ENCODE measurements at regions not wholly inside any gene's neighbourhood (a gene's known extent, or its start where the extent isn't known, plus 50 kb on each side); places are given as distances from the start of the nearest gene placed in this dataset.

GRCh38 chr11:101401245-101401644 is 182.6 kb downstream of the TRPC6 start:
- H2AFZ ChIP-seq (ENCODE audit: insufficient read depth, low read depth, low read length, poor library complexity, severe bottlenecking): no peak overlapping the region
- H3K27me3 Mint-ChIP-seq (ENCODE audit: low read depth in 3 of 3): peaks cover 0 to 2% (median 0%) of the 10 kb centered on the region in 3 donors
- no peak overlapping the region for H3K4me3 ChIP-seq (replicated peaks in 1 of 3; ENCODE audit: low read depth in 2 of 3, low read length in 3 of 3)
- intact Hi-C loops (cut with micrococcal nuclease): no loop called here
- H3K36me3 ChIP-seq (replicated peaks in 1 of 2; ENCODE audit: control insufficient read depth in 1 of 2, insufficient read depth in 2 of 2, low read length in 2 of 2): no peaks in the 10 kb centered on the region
- H3K79me2 ChIP-seq (ENCODE audit: insufficient read depth, low read length): no peaks in the 10 kb centered on the region
- H3K27ac Mint-ChIP-seq: no peak overlapping the region
- no peaks in the 10 kb centered on the region for H3K4me1 Mint-ChIP-seq
- H3K27ac ChIP-seq (ENCODE audit: low read depth in 1 of 2, low read length in 2 of 2): no peak overlapping the region
- H3K9me3 Mint-ChIP-seq: peaks cover 0 to 8% (median 3%) of the 10 kb centered on the region in 7 donors
- no peaks in the 10 kb centered on the region for H3K27me3 ChIP-seq (ENCODE audit: control insufficient read depth in 2 of 2, insufficient read depth in 2 of 2, low read length in 2 of 2)
- DNase-seq: no peak
- no peaks in the 10 kb centered on the region for H3K36me3 Mint-ChIP-seq
- TF ChIP-seq CTCF (IDR thresholded peaks at IDR 0.05): no peak
- no peak overlapping the region for H3K4me3 Mint-ChIP-seq
- no peak overlapping the region for H3K9ac ChIP-seq (ENCODE audit: insufficient read depth, low read length, poor library complexity, severe bottlenecking)
- WGBS (ENCODE audit: insufficient coverage): no CpG with 5 or more reads among the region's 2 CpGs
- no peaks in the 10 kb centered on the region for H3K4me1 ChIP-seq (ENCODE audit: control insufficient read depth in 1 of 2, insufficient read depth in 2 of 2, low read length in 2 of 2)
- H4K20me1 ChIP-seq (ENCODE audit: insufficient read depth, low read length): no peaks in the 10 kb centered on the region
- H3K9me3 ChIP-seq (replicated peaks in 1 of 2; ENCODE audit: control insufficient read depth in 1 of 2, insufficient read depth in 1 of 2, low read length in 2 of 2): no peaks in the 10 kb centered on the region
- H3K4me2 ChIP-seq (replicated peaks; ENCODE audit: extremely low read depth, low read length, poor library complexity, severe bottlenecking): no peak overlapping the region

GRCh38 chr11:101397979-101398378 is 185.8 kb downstream of the TRPC6 start:
- no peaks in the 10 kb centered on the region for H3K27me3 ChIP-seq (ENCODE audit: control insufficient read depth in 2 of 2, insufficient read depth in 2 of 2, low read length in 2 of 2)
- Mint-ChIP-seq H3K27me3 (ENCODE audit: low read depth in 3 of 3) (peaks cover 0 to 1% (median 0%) of the 10 kb centered on the region in 3 donors), H3K4me1 (no peaks in the 10 kb centered on the region), H3K36me3 (no peaks in the 10 kb centered on the region), H3K4me3 (no peak overlapping the region), H3K9me3 (peaks cover 2 to 13% (median 6%) of the 10 kb centered on the region in 7 donors), H3K27ac (no peak overlapping the region)
- no peak overlapping the region for H3K4me3 ChIP-seq (replicated peaks in 1 of 3; ENCODE audit: low read depth in 2 of 3, low read length in 3 of 3)
- no peaks in the 10 kb centered on the region for H3K36me3 ChIP-seq (replicated peaks in 1 of 2; ENCODE audit: control insufficient read depth in 1 of 2, insufficient read depth in 2 of 2, low read length in 2 of 2)
- H2AFZ ChIP-seq (ENCODE audit: insufficient read depth, low read depth, low read length, poor library complexity, severe bottlenecking): no peak overlapping the region
- H3K9me3 ChIP-seq (replicated peaks in 1 of 2; ENCODE audit: control insufficient read depth in 1 of 2, insufficient read depth in 1 of 2, low read length in 2 of 2): no peaks in the 10 kb centered on the region
- no peak overlapping the region for H3K9ac ChIP-seq (ENCODE audit: insufficient read depth, low read length, poor library complexity, severe bottlenecking)
- H3K79me2 ChIP-seq (ENCODE audit: insufficient read depth, low read length): no peaks in the 10 kb centered on the region
- H4K20me1 ChIP-seq (ENCODE audit: insufficient read depth, low read length): no peaks in the 10 kb centered on the region
- H3K4me1 ChIP-seq (ENCODE audit: control insufficient read depth in 1 of 2, insufficient read depth in 2 of 2, low read length in 2 of 2): no peaks in the 10 kb centered on the region
- no peak for DNase-seq
- no peak overlapping the region for H3K4me2 ChIP-seq (replicated peaks; ENCODE audit: extremely low read depth, low read length, poor library complexity, severe bottlenecking)
- no peak overlapping the region for H3K27ac ChIP-seq (ENCODE audit: low read depth in 1 of 2, low read length in 2 of 2)
- TF ChIP-seq CTCF (IDR thresholded peaks at IDR 0.05): no peak
- intact Hi-C loops (cut with micrococcal nuclease): no loop called here
- WGBS (ENCODE audit: insufficient coverage): 50% methylated on average over 2 of the region's 2 CpGs
